HG03378 (cell line): ENCODE measurements at regions not wholly inside any gene's neighbourhood (a gene's known extent, or its start where the extent isn't known, plus 50 kb on each side); places are given as distances from the start of the nearest gene placed in this dataset.

Experiments
- ATAC-seq: cut with Tn5 transposase; IDR thresholded peaks from one replicate; pipeline ENCODE4 v1.9.1; 2021; ENCODE audit warnings: mild to moderate bottlenecking, moderate library complexity; ENCODE audit not compliant: unreplicated experiment

GRCh38 chr13:50511877-50512341 is 331.6 kb downstream of the DLEU7 start:
- ATAC-seq, result peak; percentile 41

GRCh38 chr13:50512474-50513299 is 330.8 kb downstream of the DLEU7 start:
- peak; percentile 77 for ATAC-seq

GRCh38 chr13:50513300-50513877 is 330.1 kb downstream of the DLEU7 start:
- ATAC-seq, result no peak

- no peak for ATAC-seq
These were observed 329.2 kb downstream of the DLEU7 start for GRCh38 chr13:50514249-50514648.

GRCh38 chr13:50518131-50518530 is 325.4 kb downstream of the DLEU7 start:
- no peak for ATAC-seq

- ATAC-seq, result no peak
These were observed 324.7 kb downstream of the DLEU7 start for GRCh38 chr13:50518781-50519201.

GRCh38 chr13:50519866-50520265 is 323.6 kb downstream of the DLEU7 start:
- ATAC-seq, result no peak

GRCh38 chr13:50521006-50521830 is 322.3 kb downstream of the DLEU7 start:
- ATAC-seq, result no peak

GRCh38 chr13:50521831-50522149 is 321.7 kb downstream of the DLEU7 start:
- no peak for ATAC-seq

GRCh38 chr13:50522506-50522905 is 321.0 kb downstream of the DLEU7 start:
- ATAC-seq, result no peak

GRCh38 chr13:50523307-50523706 is 320.2 kb downstream of the DLEU7 start:
- ATAC-seq, result no peak

- ATAC-seq, result no peak
These were observed 318.9 kb downstream of the DLEU7 start for GRCh38 chr13:50524560-50524959.

GRCh38 chr13:50526661-50527071 is 316.8 kb downstream of the DLEU7 start:
- no peak for ATAC-seq

- no peak for ATAC-seq
These were observed 316.3 kb downstream of the DLEU7 start for GRCh38 chr13:50527188-50527587.

GRCh38 chr13:50527612-50528509 is 315.6 kb downstream of the DLEU7 start:
- ATAC-seq, result no peak

- no peak for ATAC-seq
These were observed 314.2 kb downstream of the DLEU7 start for GRCh38 chr13:50529154-50529882.

GRCh38 chr13:50531917-50532899 is 311.3 kb downstream of the DLEU7 start:
- no peak for ATAC-seq

GRCh38 chr13:50535050-50535449 is 308.4 kb downstream of the DLEU7 start:
- no peak for ATAC-seq

- ATAC-seq, result no peak
These were observed 306.5 kb downstream of the DLEU7 start for GRCh38 chr13:50537029-50537428.
